Osteocyte (in vitro differentiated cells): ENCODE measurements at regions not wholly inside any gene's neighbourhood (a gene's known extent, or its start where the extent isn't known, plus 50 kb on each side); places are given as distances from the start of the nearest gene placed in this dataset.
"Not testable (repeated sequence)": the region's sequence is repeated elsewhere in the genome, so short reads cannot be mapped to it uniquely, and the experiment has no call there.

ENCODE experiments used
- DNase-seq: peaks from one replicate; pipeline ENCODE4 v3.0.0; 2021; ENCODE audit warnings: mixed read lengths; ENCODE audit not compliant: unreplicated experiment; ENCODE audit errors: extremely low spot score
- H3K27ac Mint-ChIP-seq: one replicate; pipeline ENCODE4 v1.8.0; 2021; ENCODE audit warnings: mild to moderate bottlenecking, mixed read lengths; ENCODE audit not compliant: unreplicated experiment
- H3K27me3 Mint-ChIP-seq: one replicate; pipeline ENCODE4 v1.8.0; 2021; ENCODE audit warnings: mixed read lengths; ENCODE audit not compliant: unreplicated experiment
- H3K36me3 Mint-ChIP-seq: one replicate; pipeline ENCODE4 v1.8.0; 2021; ENCODE audit warnings: mixed read lengths; ENCODE audit not compliant: unreplicated experiment
- H3K4me1 Mint-ChIP-seq: one replicate; pipeline ENCODE4 v1.8.0; 2021; ENCODE audit warnings: mixed read lengths; ENCODE audit not compliant: unreplicated experiment
- H3K4me3 Mint-ChIP-seq: one replicate; pipeline ENCODE4 v1.8.0; 2021; ENCODE audit warnings: mild to moderate bottlenecking, moderate library complexity, mixed read lengths; ENCODE audit not compliant: unreplicated experiment
- H3K9me3 Mint-ChIP-seq: one replicate; pipeline ENCODE4 v1.8.0; 2021; ENCODE audit warnings: mixed read lengths; ENCODE audit not compliant: unreplicated experiment
- TF ChIP-seq, protein P1 (sequence below): fragments of 200-600 bp; sonication (generic); IDR thresholded peaks from 2 replicates; pipeline ENCODE4 v1.5.0; 2021; ENCODE audit warnings: antibody characterized with exemption, mild to moderate bottlenecking, moderate library complexity

DNA sequence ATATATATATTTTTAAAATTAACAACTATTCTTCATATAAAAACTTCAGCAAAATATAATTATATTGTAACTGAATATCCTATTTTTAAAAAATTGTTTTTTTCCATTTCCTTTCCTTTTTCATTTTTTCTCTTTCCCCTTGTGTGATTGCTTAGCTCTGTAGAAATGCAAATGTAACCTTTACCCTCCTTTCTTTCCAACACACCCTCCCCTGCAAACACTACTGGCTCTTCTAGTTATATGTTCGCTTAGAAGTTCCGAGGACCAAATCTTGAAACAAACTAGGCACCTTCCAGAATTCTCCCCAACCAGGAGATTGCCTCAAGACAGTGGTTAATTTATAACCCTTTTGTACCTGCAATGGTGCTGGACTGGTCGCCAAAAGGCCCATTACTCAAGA is 1980.0 kb upstream of the CDH6 start:
- Mint-ChIP-seq H3K36me3 (no peaks in the 10 kb centered on the region), H3K9me3 (no peaks in the 10 kb centered on the region), H3K27me3 (peaks cover 9% of the 10 kb centered on the region), H3K4me3 (no peak overlapping the region), H3K27ac (no peak overlapping the region), H3K4me1 (no peaks in the 10 kb centered on the region)
- TF ChIP-seq, protein P1, sequence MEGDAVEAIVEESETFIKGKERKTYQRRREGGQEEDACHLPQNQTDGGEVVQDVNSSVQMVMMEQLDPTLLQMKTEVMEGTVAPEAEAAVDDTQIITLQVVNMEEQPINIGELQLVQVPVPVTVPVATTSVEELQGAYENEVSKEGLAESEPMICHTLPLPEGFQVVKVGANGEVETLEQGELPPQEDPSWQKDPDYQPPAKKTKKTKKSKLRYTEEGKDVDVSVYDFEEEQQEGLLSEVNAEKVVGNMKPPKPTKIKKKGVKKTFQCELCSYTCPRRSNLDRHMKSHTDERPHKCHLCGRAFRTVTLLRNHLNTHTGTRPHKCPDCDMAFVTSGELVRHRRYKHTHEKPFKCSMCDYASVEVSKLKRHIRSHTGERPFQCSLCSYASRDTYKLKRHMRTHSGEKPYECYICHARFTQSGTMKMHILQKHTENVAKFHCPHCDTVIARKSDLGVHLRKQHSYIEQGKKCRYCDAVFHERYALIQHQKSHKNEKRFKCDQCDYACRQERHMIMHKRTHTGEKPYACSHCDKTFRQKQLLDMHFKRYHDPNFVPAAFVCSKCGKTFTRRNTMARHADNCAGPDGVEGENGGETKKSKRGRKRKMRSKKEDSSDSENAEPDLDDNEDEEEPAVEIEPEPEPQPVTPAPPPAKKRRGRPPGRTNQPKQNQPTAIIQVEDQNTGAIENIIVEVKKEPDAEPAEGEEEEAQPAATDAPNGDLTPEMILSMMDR = no peak
- no peak for DNase-seq

DNA sequence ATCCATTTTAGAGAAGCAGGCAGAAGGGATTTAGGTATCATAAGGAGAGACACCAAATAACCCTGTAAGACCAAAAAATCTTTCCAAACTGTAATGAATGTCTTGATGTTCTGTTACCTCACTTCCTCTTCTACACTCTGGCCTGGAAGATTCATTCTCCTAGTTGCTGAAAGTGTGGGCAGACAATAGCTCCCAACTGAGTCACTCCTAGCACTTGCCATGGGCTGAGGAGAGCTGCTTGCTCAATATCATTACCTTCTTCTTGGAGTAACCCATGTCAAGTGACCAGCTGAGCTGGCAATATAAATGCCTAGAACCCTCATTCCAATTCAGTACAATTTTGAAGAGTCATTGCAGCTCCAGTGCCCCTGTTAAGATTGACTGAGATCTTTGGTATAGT is 1985.5 kb upstream of the CDH6 start:
- TF ChIP-seq, protein P1 = no peak
- Mint-ChIP-seq H3K27ac (no peak overlapping the region), H3K9me3 (no peaks in the 10 kb centered on the region), H3K4me1 (no peaks in the 10 kb centered on the region), H3K36me3 (no peaks in the 10 kb centered on the region), H3K27me3 (peaks cover 11% of the 10 kb centered on the region), H3K4me3 (no peak overlapping the region)
- no peak for DNase-seq

DNA sequence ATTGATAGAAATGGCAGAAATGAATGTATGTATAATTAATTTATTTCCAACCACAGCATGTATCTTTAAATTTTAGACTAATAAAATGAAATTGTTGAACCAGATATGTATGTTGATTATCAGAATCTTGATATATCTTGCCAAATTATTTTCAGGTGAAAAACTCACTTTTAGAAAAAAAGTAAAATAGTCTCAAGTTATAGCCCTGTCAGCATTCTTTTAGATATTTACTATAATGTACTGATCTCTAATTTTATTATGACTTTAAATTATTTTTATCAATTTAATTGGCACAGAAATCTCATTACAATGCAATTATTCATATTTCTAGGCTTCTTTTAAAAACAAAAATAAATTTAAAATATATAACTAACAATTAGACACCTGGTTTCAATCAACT is 1990.4 kb upstream of the CDH6 start:
- TF ChIP-seq, protein P1 = no peak
- Mint-ChIP-seq H3K9me3 (no peaks in the 10 kb centered on the region), H3K27me3 (peaks cover 2% of the 10 kb centered on the region), H3K36me3 (no peaks in the 10 kb centered on the region), H3K4me1 (no peaks in the 10 kb centered on the region), H3K4me3 (no peak overlapping the region), H3K27ac (no peak overlapping the region)
- no peak for DNase-seq

DNA sequence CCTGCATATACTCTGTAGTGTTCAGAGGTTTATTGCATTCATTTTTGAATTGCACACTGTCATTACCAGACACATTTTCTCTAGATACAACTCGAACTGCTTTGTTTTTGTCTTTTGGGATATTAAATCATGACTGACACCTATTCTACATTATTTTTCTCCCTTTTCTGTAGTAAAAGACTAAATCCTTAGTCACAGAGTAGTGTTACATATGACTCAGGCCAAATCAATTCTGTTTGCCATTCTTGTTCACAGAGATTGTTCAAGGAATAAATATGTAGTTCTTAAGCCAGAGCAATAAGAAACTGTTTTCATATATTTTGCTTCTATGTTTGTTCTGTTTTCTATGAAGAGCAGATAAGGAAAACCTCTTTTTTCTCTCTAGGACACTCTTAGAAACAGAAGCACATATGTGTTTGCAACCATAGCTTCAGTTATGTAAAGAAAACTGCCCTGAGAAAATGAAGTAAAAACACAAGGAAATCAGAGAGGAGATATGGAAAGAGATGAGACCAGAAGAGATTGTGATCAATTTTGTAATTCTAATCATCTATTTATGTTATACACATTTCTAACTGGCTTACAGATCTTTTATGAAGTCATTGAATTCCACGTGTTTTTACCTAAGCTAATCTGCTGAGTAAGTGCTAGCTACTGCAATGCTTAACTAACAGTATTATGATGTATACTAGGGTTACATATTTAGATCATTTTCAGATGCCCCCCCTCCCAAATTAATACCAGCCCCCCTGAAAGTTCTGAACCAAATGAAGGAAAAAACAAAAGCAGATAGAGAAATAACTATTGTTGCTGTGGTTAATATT is 1995.6 kb upstream of the CDH6 start:
- TF ChIP-seq, protein P1 = no peak
- Mint-ChIP-seq H3K4me3 (no peak overlapping the region), H3K36me3 (no peaks in the 10 kb centered on the region), H3K9me3 (no peaks in the 10 kb centered on the region), H3K27me3 (peaks cover 5% of the 10 kb centered on the region), H3K27ac (no peak overlapping the region), H3K4me1 (peaks cover 4% of the 10 kb centered on the region)
- no peak for DNase-seq

DNA sequence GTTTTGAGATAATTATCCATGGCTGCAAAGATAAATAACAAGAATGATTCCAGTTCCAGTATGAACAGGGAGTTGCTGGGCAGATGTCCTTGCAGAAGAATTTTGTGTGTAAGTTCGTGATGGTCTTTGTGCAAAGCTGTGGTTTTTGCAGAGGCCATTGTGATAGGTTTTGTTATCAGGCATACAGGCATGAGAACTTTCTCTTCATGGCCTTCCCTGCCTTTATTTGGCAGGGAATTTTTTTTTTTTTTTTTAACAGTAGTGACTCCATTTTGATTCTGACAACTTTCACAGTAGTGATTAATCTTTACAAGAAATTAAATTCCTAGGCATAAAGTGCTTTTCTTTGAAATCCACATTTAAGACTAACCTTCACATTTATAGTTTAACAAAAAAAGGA is 1999.5 kb upstream of the CDH6 start:
- H3K4me3 Mint-ChIP-seq = no peak overlapping the region
- H3K4me1 Mint-ChIP-seq = peaks cover 4% of the 10 kb centered on the region
- TF ChIP-seq, protein P1 = no peak
- no peaks in the 10 kb centered on the region for H3K36me3 Mint-ChIP-seq
- peaks cover 5% of the 10 kb centered on the region for H3K27me3 Mint-ChIP-seq
- no peaks in the 10 kb centered on the region for H3K9me3 Mint-ChIP-seq
- no peak for DNase-seq
- H3K27ac Mint-ChIP-seq = no peak overlapping the region

DNA sequence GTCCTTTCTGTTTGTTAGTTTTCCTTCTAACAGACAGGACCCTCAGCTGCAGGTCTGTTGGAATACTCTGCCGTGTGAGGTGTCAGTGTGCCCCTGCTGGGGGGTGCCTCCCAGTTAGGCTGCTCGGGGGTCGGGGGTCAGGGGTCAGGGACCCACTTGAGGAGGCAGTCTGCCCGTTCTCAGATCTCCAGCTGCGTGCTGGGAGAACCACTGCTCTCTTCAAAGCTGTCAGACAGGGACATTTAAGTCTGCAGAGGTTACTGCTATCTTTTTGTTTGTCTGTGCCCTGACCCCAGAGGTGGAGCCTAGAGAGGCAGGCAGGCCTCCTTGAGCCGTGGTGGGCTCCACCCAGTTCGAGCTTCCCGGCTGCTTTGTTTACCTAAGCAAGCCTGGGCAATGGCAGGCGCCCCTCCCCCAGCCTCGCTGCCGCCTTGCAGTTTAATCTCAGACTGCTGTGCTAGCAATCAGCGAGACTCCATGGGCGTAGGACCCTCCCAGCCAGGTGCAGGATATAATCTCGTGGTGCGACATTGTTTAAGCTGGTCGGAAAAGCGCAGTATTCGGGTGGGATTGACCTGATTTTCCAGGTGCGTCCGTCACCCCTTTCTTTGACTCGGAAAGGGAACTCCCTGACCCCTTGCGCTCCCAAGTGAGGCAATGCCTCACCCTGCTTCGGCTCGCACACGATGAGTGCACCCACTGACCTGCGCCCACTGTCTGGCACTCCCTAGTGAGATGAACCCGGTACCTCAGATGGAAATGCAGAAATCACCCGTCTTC is 2002.0 kb upstream of the CDH6 start:
- not testable (repeated sequence) for H3K4me1 Mint-ChIP-seq, H3K36me3 Mint-ChIP-seq, H3K4me3 Mint-ChIP-seq, H3K27ac Mint-ChIP-seq, H3K9me3 Mint-ChIP-seq, DNase-seq, H3K27me3 Mint-ChIP-seq

DNA sequence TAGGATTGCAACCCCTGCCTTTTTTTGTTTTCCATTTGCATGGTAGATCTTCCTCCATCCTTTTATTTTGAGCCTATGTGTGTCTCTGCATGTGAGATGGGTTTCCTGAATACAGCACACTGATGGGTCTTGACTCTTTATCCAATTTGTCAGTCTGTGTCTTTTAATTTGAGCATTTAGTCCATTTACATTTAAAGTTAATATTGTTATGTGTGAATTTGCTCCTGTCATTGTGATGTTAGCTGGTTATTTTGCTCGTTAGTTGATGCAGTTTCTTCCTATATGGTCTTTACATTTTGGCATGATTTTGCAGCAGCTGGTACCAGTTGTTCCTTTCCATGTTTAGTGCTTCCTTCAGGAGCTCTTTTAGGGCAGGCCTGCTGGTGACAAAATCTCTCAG is 2003.1 kb upstream of the CDH6 start:
- H3K36me3 Mint-ChIP-seq, H3K9me3 Mint-ChIP-seq, H3K27ac Mint-ChIP-seq: not testable (repeated sequence)

More for the DNA sequence above, 2003.1 kb upstream of the CDH6 start:
- H3K4me3 Mint-ChIP-seq, H3K27me3 Mint-ChIP-seq, H3K4me1 Mint-ChIP-seq, DNase-seq: not testable (repeated sequence)
